Hematopoietic multipotent progenitor cell treated with erythropoietin and hydrocortisone succinate and interleukin-3 and kit ligand, for 15 days (in vitro differentiated cells): ENCODE measurements at regions not wholly inside any gene's neighbourhood (a gene's known extent, or its start where the extent isn't known, plus 50 kb on each side); places are given as distances from the start of the nearest gene placed in this dataset.
"Not testable (repeated sequence)": the region's sequence is repeated elsewhere in the genome, so short reads cannot be mapped to it uniquely, and the experiment has no call there.

ENCODE experiments used
- DNase-seq: peaks from one replicate; pipeline ENCODE4 v3.0.0-alpha.2; 2015; ENCODE audit warnings: low spot score

GRCh38 chr12:115319446-115320040 is 635.6 kb upstream of the TBX3 start:
- DNase-seq: no peak

GRCh38 chr12:115313929-115314328 is 630.0 kb upstream of the TBX3 start:
- no peak for DNase-seq

GRCh38 chr12:115312901-115313300 is 628.9 kb upstream of the TBX3 start:
- DNase-seq: no peak

- DNase-seq: no peak
Observed at GRCh38 chr12:115311875-115312274, 627.9 kb upstream of the TBX3 start.

GRCh38 chr12:115308918-115309317 is 624.9 kb upstream of the TBX3 start:
- no peak for DNase-seq

GRCh38 chr12:115306380-115306779 is 622.4 kb upstream of the TBX3 start:
- no peak for DNase-seq

- no peak for DNase-seq
Observed at GRCh38 chr12:115305867-115306266, 621.9 kb upstream of the TBX3 start.

GRCh38 chr12:115305275-115305674 is 621.3 kb upstream of the TBX3 start:
- no peak for DNase-seq

GRCh38 chr12:115303723-115304309 is 619.8 kb upstream of the TBX3 start:
- no peak for DNase-seq

- DNase-seq: no peak
Observed at GRCh38 chr12:115297445-115297844, 613.5 kb upstream of the TBX3 start.

- DNase-seq: no peak
Observed at GRCh38 chr12:115296613-115297198, 612.7 kb upstream of the TBX3 start.

GRCh38 chr12:115295886-115296285 is 611.9 kb upstream of the TBX3 start:
- DNase-seq: no peak

GRCh38 chr12:115294453-115295133 is 610.6 kb upstream of the TBX3 start:
- no peak for DNase-seq

- not testable (repeated sequence) for DNase-seq
Observed at GRCh38 chr12:115285429-115285828, 601.5 kb upstream of the TBX3 start.

- DNase-seq: no peak
Observed at GRCh38 chr12:115273456-115273855, 589.5 kb upstream of the TBX3 start.

- no peak for DNase-seq
Observed at GRCh38 chr12:115268451-115268850, 584.5 kb upstream of the TBX3 start.

- DNase-seq: no peak
Observed at GRCh38 chr12:115267891-115268290, 583.9 kb upstream of the TBX3 start.

- DNase-seq: no peak
Observed at GRCh38 chr12:115267464-115267863, 583.5 kb upstream of the TBX3 start.

- no peak for DNase-seq
Observed at GRCh38 chr12:115264605-115265004, 580.6 kb upstream of the TBX3 start.

- DNase-seq: no peak
Observed at GRCh38 chr12:115261691-115262398, 577.9 kb upstream of the TBX3 start.

GRCh38 chr12:115260762-115261675 is 577.0 kb upstream of the TBX3 start:
- no peak for DNase-seq
